AG08396 (cell line): ENCODE measurements at regions not wholly inside any gene's neighbourhood (a gene's known extent, or its start where the extent isn't known, plus 50 kb on each side); places are given as distances from the start of the nearest gene placed in this dataset.
A peak's percentile ranks its signal among the peaks of the same experiment; 100 is the strongest.

Experiments
- DNase-seq: peaks from one replicate; pipeline ENCODE4 v3.0.0; 2012; ENCODE audit warnings: low spot score, mixed read lengths

DNA sequence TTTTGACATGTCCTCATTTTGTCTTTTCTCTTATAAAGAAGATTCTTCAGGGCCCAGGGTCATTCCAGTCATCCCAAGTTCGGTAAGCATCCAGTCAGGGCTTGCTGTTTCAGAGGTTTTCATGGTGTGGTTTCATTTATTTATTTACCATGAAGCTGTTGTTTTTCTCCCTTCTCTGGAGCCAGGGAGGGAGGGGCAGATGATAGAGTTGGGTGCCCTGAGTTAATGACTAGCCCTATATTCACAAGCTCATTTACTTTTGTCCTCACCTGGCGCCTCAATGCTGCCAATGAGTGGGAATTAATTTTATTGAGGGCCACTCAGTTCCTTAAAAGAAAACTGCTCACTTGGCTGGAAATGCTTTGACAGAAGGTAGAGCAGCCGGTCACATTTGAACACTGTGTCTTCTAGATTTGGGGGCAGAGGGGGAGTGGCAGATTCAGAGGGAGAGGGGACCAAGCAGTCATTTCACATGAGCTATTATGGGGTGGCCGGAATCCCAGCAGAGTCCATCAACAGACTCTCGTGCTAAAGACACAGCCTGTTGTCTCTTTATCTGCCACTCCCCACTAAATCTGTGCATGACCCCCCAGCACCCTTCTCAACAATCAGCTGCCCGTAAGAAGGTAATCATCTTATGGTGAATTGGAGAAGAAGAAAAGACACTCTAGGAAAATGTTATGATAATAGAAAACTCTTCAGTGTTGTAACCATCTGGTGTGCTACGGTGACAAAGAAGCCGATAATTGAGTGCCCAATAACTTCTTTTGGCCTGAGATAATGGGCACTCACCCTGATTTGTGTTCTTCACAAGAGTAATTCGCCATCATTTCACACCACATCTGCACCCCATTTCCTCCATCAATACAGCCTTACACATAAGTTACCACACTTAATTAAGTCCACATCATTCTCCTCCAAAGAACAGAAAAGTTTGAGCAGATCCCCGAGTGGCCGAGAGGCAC lies 573.5 kb upstream of the JAG1 start:
- no peak for DNase-seq

DNA sequence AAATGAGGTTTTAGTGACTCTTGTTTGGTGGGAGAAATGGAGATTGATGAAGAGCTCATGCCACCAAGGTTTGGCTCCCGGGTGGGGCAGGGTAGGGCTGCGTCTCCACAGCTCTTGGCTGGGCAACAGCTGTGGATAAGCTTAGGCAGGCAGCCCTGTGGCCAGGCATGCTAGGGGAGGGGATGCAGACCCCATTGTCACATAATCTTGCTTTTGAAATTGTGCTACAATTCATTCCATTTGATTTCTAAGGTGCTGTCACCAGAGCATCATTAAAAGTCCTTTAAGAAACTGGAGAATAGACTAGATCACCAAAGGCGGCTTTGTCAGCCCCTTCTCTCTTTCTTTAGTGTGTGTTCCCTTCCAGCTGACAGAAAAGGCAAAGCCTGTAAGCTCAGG lies 574.2 kb upstream of the JAG1 start:
- no peak for DNase-seq

DNA sequence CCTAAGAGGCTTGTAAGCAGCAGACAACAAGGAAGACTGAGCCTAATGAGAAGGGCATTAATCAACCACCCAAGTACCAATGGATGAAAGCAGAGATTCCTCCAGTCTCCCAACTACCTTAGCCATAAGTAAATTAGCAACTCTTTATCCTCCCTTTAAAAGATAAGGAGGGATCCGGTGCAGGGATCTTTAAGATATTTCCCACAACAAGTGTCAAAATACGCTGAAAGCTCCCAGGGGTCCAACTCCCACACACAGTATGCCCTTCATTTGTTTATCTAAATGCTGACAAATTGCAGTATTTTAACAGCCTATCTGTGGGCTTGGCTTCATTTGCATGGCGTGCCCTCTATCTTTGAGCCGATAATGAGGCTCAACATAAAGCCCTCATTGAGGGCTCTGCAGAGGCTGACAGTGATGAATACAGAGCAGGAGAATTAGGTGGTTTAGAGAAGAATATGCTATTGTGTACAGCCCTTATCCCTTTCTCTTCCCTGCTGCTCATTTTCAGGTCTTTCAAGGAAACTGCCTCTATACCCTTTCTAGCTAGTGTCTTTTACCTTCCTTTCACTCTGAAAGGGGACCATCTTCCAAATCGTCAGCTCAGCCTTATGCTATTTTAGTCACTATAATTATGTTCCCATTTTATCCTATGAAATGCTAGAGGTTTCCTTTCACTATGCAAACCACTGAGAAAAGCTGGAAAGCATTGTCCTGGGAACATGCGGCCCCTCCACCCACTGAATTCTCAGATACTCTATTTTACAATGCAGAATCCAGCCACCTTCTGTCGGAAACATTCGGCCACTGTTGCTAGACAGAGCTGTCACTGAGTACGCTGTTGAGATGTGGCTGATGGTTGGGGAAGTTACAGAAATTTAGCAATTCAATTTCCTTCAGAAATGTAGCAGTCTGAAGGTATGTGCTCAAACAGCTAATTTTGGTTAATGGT lies 575.2 kb upstream of the JAG1 start:
- no peak for DNase-seq

DNA sequence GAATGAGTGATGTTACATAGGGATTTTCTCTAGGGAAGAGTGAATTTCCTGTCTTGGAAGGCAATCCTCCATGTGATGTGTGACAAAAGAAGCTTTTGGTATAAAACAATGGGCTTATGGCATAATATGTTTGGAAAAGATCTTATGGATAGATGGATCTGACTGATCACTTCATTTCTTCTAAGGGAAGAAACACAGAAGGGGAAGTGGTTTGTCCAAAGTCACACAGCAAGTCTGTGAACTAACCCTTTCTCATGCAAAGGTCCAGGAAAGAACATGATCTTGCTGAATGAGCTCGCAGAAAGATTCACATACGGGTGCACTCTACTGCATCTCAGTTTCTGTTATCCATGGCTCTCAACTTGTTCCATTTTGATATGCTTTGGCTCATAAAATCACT lies 575.9 kb upstream of the JAG1 start:
- DNase-seq, result no peak

DNA sequence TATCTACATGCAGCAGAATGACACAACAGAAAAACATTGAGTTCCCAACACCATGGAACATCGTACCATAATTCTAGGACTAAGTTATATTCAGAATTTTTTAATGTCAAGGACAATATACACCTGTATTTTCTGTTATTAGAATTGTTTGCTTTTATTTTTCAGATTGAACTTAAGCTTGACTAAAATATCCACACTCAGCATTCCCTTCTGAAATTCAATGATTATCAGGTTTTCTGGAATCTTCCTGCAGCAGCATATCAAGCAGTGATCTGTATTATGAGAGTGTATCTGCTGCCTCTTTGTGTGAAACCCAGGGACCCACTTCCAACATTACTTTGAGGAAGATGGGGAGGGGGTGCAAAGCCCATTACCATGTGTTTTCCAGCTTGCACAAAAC lies 578.6 kb upstream of the JAG1 start:
- no peak for DNase-seq

DNA sequence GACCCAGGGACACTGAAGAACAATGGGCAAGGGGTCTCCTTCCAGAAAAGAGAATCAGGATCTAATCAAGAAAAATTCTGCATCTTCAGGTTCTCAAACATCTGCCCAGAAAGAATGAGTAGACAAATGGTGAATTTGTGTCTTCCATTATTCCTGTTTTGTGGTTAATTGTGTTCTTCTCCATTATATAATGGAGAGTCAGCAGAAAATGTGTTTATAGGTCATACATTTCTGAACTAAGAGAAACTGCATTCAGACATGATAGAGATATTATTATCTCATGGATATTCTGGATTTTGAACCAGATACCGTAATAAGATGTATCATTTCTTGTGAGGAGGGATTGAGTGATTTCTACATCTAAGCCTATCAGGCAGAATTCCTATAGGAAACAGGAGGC lies 581.7 kb upstream of the JAG1 start:
- no peak for DNase-seq

DNA sequence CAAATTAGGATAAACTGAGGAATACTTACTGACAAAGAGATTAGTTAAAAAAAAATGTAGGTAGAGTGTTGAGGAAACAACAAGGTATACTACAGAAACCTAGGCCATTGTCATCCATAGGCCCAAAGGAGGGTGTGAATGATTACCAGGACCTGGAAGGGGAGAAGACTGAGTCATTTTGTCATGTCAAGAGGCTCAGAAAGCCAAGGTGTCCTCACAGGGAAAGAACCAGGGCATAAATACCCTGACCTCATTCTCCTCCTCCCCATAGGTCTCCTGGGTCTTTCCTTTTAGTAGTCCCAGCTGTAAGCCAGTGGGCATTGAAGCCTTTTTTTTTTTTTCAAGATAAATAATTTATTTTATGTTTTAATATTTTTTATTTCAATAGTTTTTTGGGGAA lies 582.1 kb upstream of the JAG1 start:
- no peak for DNase-seq

DNA sequence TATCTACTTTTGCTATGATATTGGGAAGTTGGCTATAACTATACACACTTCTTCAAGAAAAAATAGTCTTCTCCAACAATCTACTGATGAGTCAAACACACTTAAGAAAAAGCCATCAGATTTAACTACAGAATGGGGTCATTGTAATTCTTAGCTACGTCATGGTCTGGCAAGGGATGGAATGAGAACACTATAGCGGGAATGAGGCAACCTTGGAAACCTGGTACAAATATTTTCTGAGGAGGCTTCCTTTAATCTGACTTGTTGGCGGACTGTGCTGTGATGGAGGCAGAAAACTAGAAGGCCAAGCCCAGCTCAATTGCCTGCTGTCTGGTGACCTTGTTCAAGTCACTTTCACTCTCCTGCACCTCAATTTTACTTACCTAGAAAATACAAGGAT lies 586.8 kb upstream of the JAG1 start:
- no peak for DNase-seq

DNA sequence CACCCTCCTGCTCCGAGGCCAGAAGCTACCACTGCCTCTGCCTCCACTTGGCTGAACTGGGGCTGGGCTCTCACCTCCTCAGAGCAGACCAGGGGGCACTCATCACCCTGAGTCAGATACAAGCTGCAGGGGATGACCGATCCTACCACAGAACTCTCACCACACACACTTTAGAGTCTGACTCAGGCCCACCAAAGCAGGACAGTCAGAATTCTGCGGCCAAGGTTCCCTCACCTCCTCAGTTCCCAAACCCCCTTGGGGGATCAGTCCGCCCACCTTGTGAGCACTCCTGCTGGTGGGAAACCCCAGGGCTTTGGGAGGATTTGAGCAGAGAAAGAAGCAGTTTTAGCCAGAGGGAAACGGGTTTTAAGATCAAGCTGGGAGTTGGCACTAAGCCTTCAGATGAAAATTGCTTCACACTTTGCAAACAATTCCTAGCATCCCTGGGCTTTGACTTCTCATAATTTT lies 587.8 kb upstream of the JAG1 start:
- peak; percentile 46 for DNase-seq

DNA sequence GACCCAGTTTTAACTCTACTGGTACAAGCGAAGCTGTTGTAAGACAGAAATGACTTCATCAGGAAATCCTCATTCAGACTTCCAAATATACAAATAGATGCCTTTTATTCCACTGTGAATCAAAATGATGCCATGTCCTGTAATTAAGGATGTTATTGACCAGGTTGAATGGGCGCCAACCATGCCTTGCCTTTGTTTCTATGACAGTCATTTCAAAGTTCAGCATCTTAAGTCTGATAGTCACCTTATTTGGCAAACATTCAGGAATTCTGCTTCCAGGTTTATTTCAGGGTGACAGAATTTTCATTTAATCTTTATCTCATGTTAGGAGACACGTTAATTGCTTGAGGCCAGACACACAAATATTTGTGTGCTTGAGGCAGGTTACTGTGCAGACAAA lies 592.8 kb upstream of the JAG1 start:
- DNase-seq, result no peak

DNA sequence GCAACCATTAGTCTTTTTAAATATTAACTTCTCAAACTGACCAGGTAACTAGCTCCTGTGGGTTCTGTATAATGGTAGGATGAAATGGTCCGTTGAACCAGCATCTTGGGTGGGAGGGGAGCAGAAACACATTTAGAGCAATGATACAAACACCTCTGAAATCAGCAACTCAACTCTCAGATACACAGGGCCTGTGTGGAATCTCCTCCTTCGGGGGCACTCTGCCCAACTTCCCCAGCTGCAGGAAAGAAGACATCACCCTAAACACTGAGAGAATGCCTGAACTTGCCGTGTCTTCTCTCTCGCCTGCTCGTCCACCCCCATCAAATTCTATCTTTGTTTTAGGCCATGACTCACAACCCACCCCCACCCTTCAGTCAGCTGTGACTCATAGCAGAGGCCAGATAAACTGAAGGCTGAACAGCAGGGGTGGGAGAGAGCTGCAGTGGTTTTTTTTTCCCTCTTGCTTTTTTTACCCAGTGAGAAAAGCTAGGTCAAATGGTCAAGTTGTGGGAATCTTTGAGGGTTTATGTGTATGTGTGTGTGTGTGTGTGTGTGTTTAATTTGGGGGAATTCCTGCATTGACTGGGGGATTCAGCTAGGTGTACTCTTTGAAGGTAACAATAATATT lies 593.4 kb upstream of the JAG1 start:
- DNase-seq, result peak; percentile 88

DNA sequence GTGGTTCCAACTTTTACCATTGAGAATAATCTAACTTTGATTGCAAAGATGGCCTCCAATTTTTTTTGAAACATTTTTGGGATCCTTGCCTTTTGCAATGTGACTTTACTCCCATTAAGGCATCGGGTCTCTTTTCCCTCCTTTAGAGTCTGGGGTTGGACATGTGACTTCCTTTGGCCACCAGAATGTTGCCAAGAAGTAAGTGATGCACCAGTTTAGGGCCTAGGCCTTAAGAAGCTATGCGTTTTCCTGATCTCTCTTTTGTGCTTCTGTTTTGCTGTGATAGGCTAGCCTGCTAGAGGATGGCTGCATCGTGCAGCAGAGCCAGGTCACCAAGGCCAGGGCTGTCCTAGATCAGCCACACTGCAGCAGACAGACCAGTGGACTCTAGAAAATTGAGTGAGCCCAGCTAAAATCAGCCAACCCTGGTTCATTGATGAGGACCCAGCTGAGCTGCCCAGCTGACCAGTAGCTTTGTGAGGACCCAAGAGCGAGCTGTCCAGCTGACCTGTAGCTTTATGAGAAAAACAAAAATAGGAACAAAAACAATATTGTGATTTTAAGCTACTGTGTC lies 594.0 kb upstream of the JAG1 start:
- DNase-seq, result no peak

DNA sequence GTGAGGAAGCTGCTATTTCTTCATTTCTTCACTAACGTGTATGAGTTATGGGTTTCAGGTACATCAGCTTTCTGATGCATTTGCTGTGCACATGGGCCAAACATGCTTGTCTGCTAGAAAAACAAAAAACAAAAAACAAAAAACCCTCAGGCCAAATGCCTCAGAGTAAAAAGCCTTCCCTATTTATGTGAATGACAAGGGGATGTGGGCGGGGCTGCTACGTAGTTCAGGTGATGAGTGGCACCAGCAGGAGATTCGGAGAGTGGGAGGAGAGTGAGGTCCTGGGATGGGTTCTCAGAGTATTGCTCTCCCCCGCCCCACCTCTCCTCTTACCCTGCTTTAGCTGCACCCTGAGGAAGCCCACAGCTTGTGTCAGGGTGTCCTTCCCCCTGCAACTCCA lies 596.8 kb upstream of the JAG1 start:
- DNase-seq, result no peak

DNA sequence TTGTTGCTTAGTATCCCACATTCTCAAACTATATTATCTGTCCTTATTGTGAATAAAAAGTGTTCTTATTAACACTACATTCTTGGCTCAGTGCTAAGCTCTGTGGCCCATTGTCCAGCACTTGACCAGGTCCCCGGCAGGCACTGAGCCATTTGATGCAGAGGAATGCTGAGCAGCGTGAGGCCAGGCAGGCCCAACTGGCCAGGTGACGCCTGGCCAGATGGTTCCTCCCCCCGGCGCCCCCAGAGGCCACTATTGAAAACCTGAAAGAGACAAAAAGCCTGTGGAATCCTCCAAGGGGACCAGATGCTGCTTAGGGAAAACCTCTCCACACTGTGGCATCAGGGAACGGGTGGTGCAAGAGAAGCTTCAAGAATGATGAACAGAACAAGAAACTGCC lies 597.5 kb upstream of the JAG1 start:
- no peak for DNase-seq

DNA sequence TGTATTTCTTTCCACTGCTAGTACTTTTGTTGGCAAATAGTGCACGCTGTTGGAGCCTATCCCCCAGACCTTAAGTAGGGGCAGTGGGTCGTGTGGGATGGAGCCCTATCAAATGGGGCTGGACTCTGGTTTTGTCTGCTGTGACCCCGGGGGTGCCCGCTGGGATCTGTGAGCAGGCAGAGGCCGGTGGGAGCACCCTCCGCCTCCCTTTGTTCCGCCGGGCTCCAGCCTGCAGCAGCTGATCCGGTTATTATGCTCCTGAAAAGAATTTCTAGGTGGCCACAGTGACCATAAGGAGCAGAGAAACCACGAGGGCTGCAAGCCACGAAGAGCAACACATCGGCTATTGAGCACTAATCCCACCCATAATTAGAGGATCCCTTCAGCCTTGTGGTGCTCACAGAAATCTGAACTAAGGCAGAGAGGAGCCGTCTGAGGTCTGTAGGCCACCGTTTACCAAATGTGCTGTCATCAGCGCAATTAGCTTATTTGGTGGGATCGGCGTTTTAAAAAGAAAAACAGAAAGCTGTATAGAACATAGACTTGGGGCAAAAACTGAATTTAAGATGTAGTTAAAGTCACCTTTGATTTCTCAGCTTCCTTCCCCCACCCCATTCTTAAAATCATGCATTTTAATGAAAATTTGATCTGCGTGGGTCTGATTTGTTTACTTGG lies 598.3 kb upstream of the JAG1 start:
- DNase-seq, result no peak

DNA sequence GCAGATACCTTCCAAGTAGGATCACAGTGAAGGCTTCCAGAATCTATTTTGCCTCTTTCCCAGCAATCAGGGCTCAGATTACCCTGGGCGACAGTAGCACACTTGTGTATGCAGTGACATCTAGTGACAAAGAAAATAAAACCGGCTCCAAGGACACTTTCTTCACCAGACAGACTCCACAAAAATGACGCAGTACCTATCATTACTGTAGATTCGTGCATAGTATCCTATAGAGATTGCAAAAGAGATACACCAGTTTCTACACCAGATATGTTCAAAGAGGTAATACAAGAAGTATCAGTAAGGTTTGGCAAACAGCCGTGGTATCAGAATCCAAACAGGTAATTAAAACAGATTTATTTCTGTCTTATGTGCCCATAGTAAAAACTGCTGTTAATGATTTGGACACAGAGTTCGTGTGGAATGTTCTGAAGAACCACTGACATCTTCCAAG lies 600.4 kb upstream of the JAG1 start:
- peak; percentile 64 for DNase-seq

DNA sequence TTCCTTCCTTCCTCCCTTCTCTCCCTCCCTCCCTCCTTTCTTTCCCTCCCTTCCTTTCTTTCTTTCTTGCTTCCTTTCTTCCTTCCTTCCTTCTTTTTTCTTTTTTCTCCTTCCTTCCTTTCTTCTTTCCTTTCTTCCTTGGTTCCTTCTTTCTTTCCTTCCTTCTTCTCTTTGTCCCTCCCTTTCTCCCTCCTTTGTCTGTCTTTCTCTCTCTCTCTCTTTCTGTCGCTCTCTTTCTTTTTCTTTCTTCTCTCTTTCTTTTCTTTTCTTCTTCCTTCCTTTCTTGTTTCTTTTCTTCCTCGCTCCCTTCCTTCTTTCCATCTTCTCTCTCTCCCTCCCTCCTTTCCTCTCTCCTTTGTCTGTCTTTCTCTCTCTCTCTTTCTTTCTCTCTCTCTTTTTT lies 601.9 kb upstream of the JAG1 start:
- no peak for DNase-seq

DNA sequence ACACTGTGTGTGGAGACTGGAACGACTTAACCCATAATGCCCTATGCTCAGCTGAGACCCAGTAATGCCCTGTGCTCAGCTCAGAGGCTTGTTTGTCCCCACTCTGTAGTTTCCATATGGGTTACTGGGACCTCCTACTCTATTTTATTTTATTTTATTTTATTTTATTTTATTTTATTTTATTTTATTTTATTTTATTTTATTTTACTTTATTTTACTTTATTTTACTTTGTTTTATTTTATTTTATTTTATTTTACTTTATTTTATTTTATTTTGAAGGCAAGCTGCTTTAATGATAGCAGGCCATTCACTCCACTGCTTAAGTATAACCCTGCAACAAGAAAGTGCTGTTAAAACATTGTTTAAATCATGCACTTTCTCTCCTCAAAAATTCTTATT lies 603.4 kb upstream of the JAG1 start:
- no peak for DNase-seq

DNA sequence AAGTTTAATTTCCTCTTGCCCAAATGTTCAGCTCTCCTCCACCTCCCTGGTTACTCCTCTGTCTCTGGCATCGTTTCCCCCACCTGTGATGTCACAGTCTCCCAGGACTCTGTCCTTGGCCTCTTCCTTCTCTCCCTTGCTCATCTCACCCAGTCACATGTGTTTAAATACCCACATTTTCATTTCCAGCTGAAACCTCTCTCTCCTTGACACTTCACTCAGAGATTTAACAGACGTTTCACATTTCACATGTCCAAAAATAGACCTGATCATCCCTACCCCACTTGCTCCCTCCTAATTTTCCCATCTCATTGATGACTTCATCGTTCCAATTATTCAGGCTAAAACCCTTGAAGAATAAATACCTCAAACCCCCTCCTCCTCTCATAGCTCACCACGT lies 604.1 kb upstream of the JAG1 start:
- no peak for DNase-seq

DNA sequence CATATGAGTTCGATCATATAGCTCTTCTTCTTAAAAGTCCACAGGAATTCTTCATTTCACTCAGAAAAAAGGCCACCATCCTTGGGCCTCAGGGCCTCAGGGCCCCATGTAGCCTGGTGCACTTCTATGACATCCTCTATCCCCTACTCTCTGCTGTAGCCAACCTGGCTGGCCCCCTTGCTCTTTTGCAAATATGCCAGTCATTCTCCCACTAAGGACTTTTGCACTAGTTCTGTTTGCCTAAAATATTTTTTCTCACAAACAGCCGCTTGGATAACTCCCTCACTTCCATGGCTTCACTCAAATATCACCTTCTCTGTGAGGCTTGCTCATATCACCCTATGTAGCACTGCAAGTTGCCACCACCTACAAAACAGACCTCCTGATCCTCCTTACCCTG lies 604.7 kb upstream of the JAG1 start:
- DNase-seq, result no peak

DNA sequence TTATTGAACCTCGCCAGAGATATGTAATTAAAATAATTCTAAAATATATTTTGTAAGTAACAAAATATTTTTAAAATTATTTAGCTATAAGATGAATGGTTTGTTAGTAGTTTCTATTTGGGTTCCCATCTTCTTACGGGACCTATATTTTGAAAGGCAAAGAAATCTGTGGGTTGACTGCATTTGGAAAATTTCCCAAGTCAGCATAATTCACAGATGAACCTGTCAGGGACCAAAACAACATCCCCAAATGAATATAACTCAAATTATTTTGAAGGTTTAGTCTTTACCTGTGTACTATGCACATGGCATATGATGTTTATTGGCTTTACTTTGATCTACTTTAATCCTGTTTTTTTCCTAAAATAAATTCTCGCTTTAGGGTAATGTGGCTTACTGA lies 607.4 kb upstream of the JAG1 start:
- no peak for DNase-seq
